ENCODE measurements at regions not wholly inside any gene's neighbourhood (a gene's known extent, or its start where the extent isn't known, plus 50 kb on each side); places are given as distances from the start of the nearest gene placed in this dataset.

- intact Hi-C loops (cut with DNase I; ENCODE audit: low total_unique reads), result no loop called here
- DNase-seq, result no peak
- Histone ChIP-seq H3K4me3 (no peak overlapping the region), H3K4me1 (no peaks in the 10 kb centered on the region), H3K36me3 (no peaks in the 10 kb centered on the region), H3K27ac (no peak overlapping the region), H3K9me3 (no peaks in the 10 kb centered on the region), H3K27me3 (replicated peaks in 1 of 7) (no peaks in the 10 kb centered on the region)
- WGBS, 5 donors, result 79 to 91% (median 86%) methylated on average over 6 of the region's 6 CpGs
- no peak for TF ChIP-seq CTCF (IDR thresholded peaks at IDR 0.05 in 8 of 11, conservative IDR thresholded peaks at IDR 0.05 in 3 of 11)
- TF ChIP-seq POLR2AphosphoS5 (IDR thresholded peaks at IDR 0.05), result no peak
- no peak for TF ChIP-seq POLR2A (IDR thresholded peaks at IDR 0.05)
Measured at GRCh38 chr17:69949973-69950695, 124.9 kb upstream of the KCNJ16 start.

- intact Hi-C loops (cut with DNase I; ENCODE audit: low total_unique reads), result no loop called here
- Histone ChIP-seq H3K4me1 (no peaks in the 10 kb centered on the region), H3K4me3 (no peak overlapping the region), H3K27ac (no peak overlapping the region), H3K27me3 (replicated peaks in 1 of 7) (no peaks in the 10 kb centered on the region), H3K36me3 (no peaks in the 10 kb centered on the region), H3K9me3 (no peaks in the 10 kb centered on the region)
- TF ChIP-seq POLR2AphosphoS5 (IDR thresholded peaks at IDR 0.05), result no peak
- TF ChIP-seq CTCF (IDR thresholded peaks at IDR 0.05 in 8 of 11, conservative IDR thresholded peaks at IDR 0.05 in 3 of 11), result no peak
- no peak for TF ChIP-seq POLR2A (IDR thresholded peaks at IDR 0.05)
- no peak for DNase-seq
Measured at GRCh38 chr17:69950701-69951418, 124.2 kb upstream of the KCNJ16 start.

- intact Hi-C loops (cut with DNase I; ENCODE audit: low total_unique reads), result no loop called here
- Histone ChIP-seq H3K4me3 (no peak overlapping the region), H3K36me3 (no peaks in the 10 kb centered on the region), H3K27me3 (replicated peaks in 1 of 7) (no peaks in the 10 kb centered on the region), H3K27ac (no peak overlapping the region), H3K9me3 (no peaks in the 10 kb centered on the region), H3K4me1 (no peaks in the 10 kb centered on the region)
- no peak for DNase-seq
- no peak for TF ChIP-seq POLR2A (IDR thresholded peaks at IDR 0.05)
- TF ChIP-seq CTCF (IDR thresholded peaks at IDR 0.05 in 8 of 11, conservative IDR thresholded peaks at IDR 0.05 in 3 of 11), result no peak
- WGBS, 5 donors, result 83 to 93% (median 91%) methylated on average over 3 of the region's 3 CpGs
Measured at GRCh38 chr17:69954241-69954925, 120.6 kb upstream of the KCNJ16 start.

- no peak overlapping the region for H3K27ac ChIP-seq
- WGBS, 5 donors, result 86 to 93% (median 90%) methylated on average over 3 of the region's 3 CpGs
- no peaks in the 10 kb centered on the region for H3K36me3 ChIP-seq
- TF ChIP-seq POLR2AphosphoS5 (IDR thresholded peaks at IDR 0.05), result no peak
- no peak for TF ChIP-seq POLR2A (IDR thresholded peaks at IDR 0.05)
- no peak for TF ChIP-seq CTCF (IDR thresholded peaks at IDR 0.05 in 8 of 11, conservative IDR thresholded peaks at IDR 0.05 in 3 of 11)
- H3K4me3 ChIP-seq, result no peak overlapping the region
- DNase-seq, result no peak
- intact Hi-C loops (cut with DNase I; ENCODE audit: low total_unique reads), result no loop called here
- no peaks in the 10 kb centered on the region for H3K4me1 ChIP-seq
- no peaks in the 10 kb centered on the region for H3K27me3 ChIP-seq (replicated peaks in 1 of 7)
- no peaks in the 10 kb centered on the region for H3K9me3 ChIP-seq
Measured at GRCh38 chr17:69958063-69958462, 117.0 kb upstream of the KCNJ16 start.
